SIG-M5 (cell line): ENCODE measurements at regions not wholly inside any gene's neighbourhood (a gene's known extent, or its start where the extent isn't known, plus 50 kb on each side); places are given as distances from the start of the nearest gene placed in this dataset.

Experiments
- DNase-seq: peaks from one replicate; lab custom pipeline; 2025; lab: John Stamatoyannopoulos, UW

- no peak for DNase-seq
These were observed 242.6 kb downstream of the ANKRD50 start for GRCh38 chr4:124469981-124470380.

- no peak for DNase-seq
These were observed 234.1 kb downstream of the ANKRD50 start for GRCh38 chr4:124478470-124478869.

GRCh38 chr4:124480061-124480460 is 232.5 kb downstream of the ANKRD50 start:
- DNase-seq: no peak

- no peak for DNase-seq
These were observed 231.4 kb downstream of the ANKRD50 start for GRCh38 chr4:124481123-124481522.

GRCh38 chr4:124483048-124483906 is 229.3 kb downstream of the ANKRD50 start:
- DNase-seq: no peak

- DNase-seq: no peak
These were observed 228.5 kb downstream of the ANKRD50 start for GRCh38 chr4:124484008-124484407.

- DNase-seq: no peak
These were observed 227.6 kb downstream of the ANKRD50 start for GRCh38 chr4:124484940-124485339.

- no peak for DNase-seq
These were observed 226.1 kb downstream of the ANKRD50 start for GRCh38 chr4:124486423-124486822.

- DNase-seq: no peak
These were observed 224.9 kb downstream of the ANKRD50 start for GRCh38 chr4:124487651-124488050.

- no peak for DNase-seq
These were observed 221.0 kb downstream of the ANKRD50 start for GRCh38 chr4:124491361-124492145.

- DNase-seq: no peak
These were observed 213.3 kb downstream of the ANKRD50 start for GRCh38 chr4:124499261-124499660.

- no peak for DNase-seq
These were observed 211.0 kb downstream of the ANKRD50 start for GRCh38 chr4:124501576-124501975.

- DNase-seq: no peak
These were observed 208.1 kb downstream of the ANKRD50 start for GRCh38 chr4:124504431-124504830.

GRCh38 chr4:124505211-124505610 is 207.3 kb downstream of the ANKRD50 start:
- DNase-seq: no peak

GRCh38 chr4:124509151-124509550 is 203.4 kb downstream of the ANKRD50 start:
- no peak for DNase-seq

GRCh38 chr4:124514588-124514987 is 197.9 kb downstream of the ANKRD50 start:
- DNase-seq: no peak

GRCh38 chr4:124515591-124515990 is 196.9 kb downstream of the ANKRD50 start:
- no peak for DNase-seq

GRCh38 chr4:124519196-124519595 is 193.3 kb downstream of the ANKRD50 start:
- no peak for DNase-seq

- no peak for DNase-seq
These were observed 188.7 kb downstream of the ANKRD50 start for GRCh38 chr4:124523816-124524215.

- DNase-seq: no peak
These were observed 187.0 kb downstream of the ANKRD50 start for GRCh38 chr4:124525524-124525923.

- DNase-seq: no peak
These were observed 186.2 kb downstream of the ANKRD50 start for GRCh38 chr4:124526331-124526730.

- DNase-seq: no peak
These were observed 185.8 kb downstream of the ANKRD50 start for GRCh38 chr4:124526769-124527168.

- no peak for DNase-seq
These were observed 185.2 kb downstream of the ANKRD50 start for GRCh38 chr4:124527364-124527763.
